MCF 10A (cell line): ENCODE measurements at regions not wholly inside any gene's neighbourhood (a gene's known extent, or its start where the extent isn't known, plus 50 kb on each side); places are given as distances from the start of the nearest gene placed in this dataset.
"Not testable (repeated sequence)": the region's sequence is repeated elsewhere in the genome, so short reads cannot be mapped to it uniquely, and the experiment has no call there.

Experiments used
- BruUV-seq: library from RNA; stranded (reverse); fragments of 400-500 nt; replicated peaks from 2 replicates; lab custom pipeline; 2021; lab: Mats Ljungman, UMichigan
- CTCF ChIA-PET: fragments of 300-600 bp; sonication (Branson Sonifier 250); formaldehyde crosslinking; extraction: SDS; loops from one replicate; lab custom pipeline; 2021; ENCODE audit warnings: antibody characterized with exemption, inconsistent platforms; lab: Yijun Ruan, JAX
- POLR2A ChIA-PET: fragments of 300-600, 350-650 bp; sonication (Branson Sonifier 250); formaldehyde crosslinking; extraction: SDS; loops from one replicate; lab custom pipeline; 2020; ENCODE audit warnings: antibody characterized with exemption, inconsistent platforms; lab: Yijun Ruan, JAX
- DNase-seq: peaks from one replicate; pipeline ENCODE4 v3.0.0-alpha.2; 2018; ENCODE audit not compliant: unreplicated experiment
- H3K27ac Mint-ChIP-seq: one replicate; pipeline ENCODE4 v1.8.0; 2022; ENCODE audit warnings: mild to moderate bottlenecking, low read depth, mixed read lengths; ENCODE audit not compliant: unreplicated experiment
- H3K27me3 Mint-ChIP-seq: one replicate; pipeline ENCODE4 v1.8.0; 2022; ENCODE audit warnings: mixed read lengths; ENCODE audit not compliant: insufficient read depth, unreplicated experiment
- H3K36me3 Mint-ChIP-seq: one replicate; pipeline ENCODE4 v1.8.0; 2022; ENCODE audit warnings: mild to moderate bottlenecking, moderate library complexity, mixed read lengths; ENCODE audit not compliant: insufficient read depth, unreplicated experiment
- H3K4me1 Mint-ChIP-seq: one replicate; pipeline ENCODE4 v1.8.0; 2022; ENCODE audit warnings: mixed read lengths; ENCODE audit not compliant: insufficient read depth, unreplicated experiment
- H3K4me3 Mint-ChIP-seq: one replicate; pipeline ENCODE4 v1.8.0; 2022; ENCODE audit warnings: mild to moderate bottlenecking, moderate library complexity, mixed read lengths; ENCODE audit not compliant: unreplicated experiment
- H3K9me3 Mint-ChIP-seq: one replicate; pipeline ENCODE4 v1.8.0; 2022; ENCODE audit warnings: mixed read lengths; ENCODE audit not compliant: unreplicated experiment
- CTCF ChIP-seq: fragments of 200-600 bp; IDR thresholded peaks from one replicate; pipeline ENCODE4 v1.8.0; 2022; ENCODE audit warnings: antibody characterized with exemption, mild to moderate bottlenecking; ENCODE audit not compliant: unreplicated experiment
- intact Hi-C: fragments of 100-400 bp; cut with micrococcal nuclease; formaldehyde crosslinking; loops from 2 replicates; pipeline ENCODE4 v1.14.1; 2022

GRCh38 chr1:181251001-181251712 is 162.7 kb downstream of the IER5 start:
- H3K27me3 Mint-ChIP-seq, result no peaks in the 10 kb centered on the region
- no peaks in the 10 kb centered on the region for H3K36me3 Mint-ChIP-seq
- intact Hi-C loops, result loop anchor here (1.0 kb wide), 1 partner anchor 172 kb away; no protein-coding TSS in a partner anchor
- POLR2A ChIA-PET, result interaction anchor here (0.6 to 2.8 kb wide), 17 partner anchors 11 to 1039 kb away, joined by 3 to 13 read pairs (median 3); no protein-coding TSS in a partner anchor
- H3K9me3 Mint-ChIP-seq, result peaks cover 10% of the 10 kb centered on the region
- no peak for TF ChIP-seq CTCF
- no TSS peak for BruUV-seq
- peak overlapping the region; percentile 57 for H3K27ac Mint-ChIP-seq
- peak; percentile 99 for DNase-seq
- CTCF ChIA-PET, result interaction anchor here (0.6 to 1.5 kb wide), 6 partner anchors 11 to 1145 kb away, joined by 3 to 8 read pairs (median 4); no protein-coding TSS in a partner anchor
- peak overlapping the region; percentile 19 for H3K4me3 Mint-ChIP-seq
- peaks cover 52% of the 10 kb centered on the region for H3K4me1 Mint-ChIP-seq

- Mint-ChIP-seq H3K4me1 (peaks cover 57% of the 10 kb centered on the region), H3K4me3 (peak overlapping the region; percentile 19), H3K9me3 (peaks cover 10% of the 10 kb centered on the region), H3K27me3 (peaks cover 5% of the 10 kb centered on the region), H3K36me3 (no peaks in the 10 kb centered on the region), H3K27ac (peak overlapping the region; percentile 57)
- intact Hi-C loops, result loop anchor here (1.0 kb wide), 1 partner anchor 172 kb away; no protein-coding TSS in a partner anchor
- BruUV-seq, result no TSS peak
- no peak for TF ChIP-seq CTCF
- DNase-seq, result peak; percentile 72
- CTCF ChIA-PET, result interaction anchor here (1.2 kb wide), 1 partner anchor 173 kb away, joined by 3 read pairs; no protein-coding TSS in a partner anchor
- POLR2A ChIA-PET, result interaction anchor here (0.7 to 2.8 kb wide), 11 partner anchors 12 to 1038 kb away, joined by 3 to 13 read pairs (median 3); no protein-coding TSS in a partner anchor
Measured at GRCh38 chr1:181251713-181252075, 163.2 kb downstream of the IER5 start.

GRCh38 chr1:181253601-181254000 is 165.1 kb downstream of the IER5 start:
- H3K4me3 Mint-ChIP-seq, BruUV-seq, H3K27ac Mint-ChIP-seq, CTCF ChIA-PET, DNase-seq, H3K36me3 Mint-ChIP-seq, H3K9me3 Mint-ChIP-seq, POLR2A ChIA-PET, intact Hi-C loops: not testable (repeated sequence)
- H3K27me3 Mint-ChIP-seq, result peaks cover 15% of the 10 kb centered on the region
- H3K4me1 Mint-ChIP-seq, result peaks cover 62% of the 10 kb centered on the region

GRCh38 chr1:181255270-181255929 is 166.9 kb downstream of the IER5 start:
- POLR2A ChIA-PET, result interaction anchor here (0.7 to 2.0 kb wide), 5 partner anchors 10 to 235 kb away, joined by 3 to 5 read pairs (median 4); no protein-coding TSS in a partner anchor
- H3K27me3 Mint-ChIP-seq, result peaks cover 15% of the 10 kb centered on the region
- CTCF ChIA-PET, result interaction anchor here (0.6 kb wide), 1 partner anchor 887 kb away, joined by 3 read pairs; no protein-coding TSS in a partner anchor
- BruUV-seq, result no TSS peak
- DNase-seq, result peak; percentile 100
- H3K4me3 Mint-ChIP-seq, result no peak overlapping the region
- no peaks in the 10 kb centered on the region for H3K36me3 Mint-ChIP-seq
- no peak for TF ChIP-seq CTCF
- intact Hi-C loops, result loop anchor here (1.0 to 5.0 kb wide), 2 partner anchors 63 to 170 kb away; no protein-coding TSS in a partner anchor
- H3K4me1 Mint-ChIP-seq, result peaks cover 53% of the 10 kb centered on the region
- peak overlapping the region; percentile 80 for H3K27ac Mint-ChIP-seq
- no peaks in the 10 kb centered on the region for H3K9me3 Mint-ChIP-seq
